ENCODE measurements at regions not wholly inside any gene's neighbourhood (a gene's known extent, or its start where the extent isn't known, plus 50 kb on each side); places are given as distances from the start of the nearest gene placed in this dataset.

GRCh38 chr18:45237343-45238098, 377.8 kb upstream of the SLC14A2 start:
- H3K4me1 ChIP-seq: no peaks in the 10 kb centered on the region
- no peak for DNase-seq
- H3K4me3 ChIP-seq: no peak overlapping the region
- 72 to 90% methylated on average over 7 of the region's 7 CpGs for WGBS, 2 donors
- H3K36me3 ChIP-seq (ENCODE audit: low read depth, missing control alignments): no peaks in the 10 kb centered on the region
- TF ChIP-seq, protein P1, sequence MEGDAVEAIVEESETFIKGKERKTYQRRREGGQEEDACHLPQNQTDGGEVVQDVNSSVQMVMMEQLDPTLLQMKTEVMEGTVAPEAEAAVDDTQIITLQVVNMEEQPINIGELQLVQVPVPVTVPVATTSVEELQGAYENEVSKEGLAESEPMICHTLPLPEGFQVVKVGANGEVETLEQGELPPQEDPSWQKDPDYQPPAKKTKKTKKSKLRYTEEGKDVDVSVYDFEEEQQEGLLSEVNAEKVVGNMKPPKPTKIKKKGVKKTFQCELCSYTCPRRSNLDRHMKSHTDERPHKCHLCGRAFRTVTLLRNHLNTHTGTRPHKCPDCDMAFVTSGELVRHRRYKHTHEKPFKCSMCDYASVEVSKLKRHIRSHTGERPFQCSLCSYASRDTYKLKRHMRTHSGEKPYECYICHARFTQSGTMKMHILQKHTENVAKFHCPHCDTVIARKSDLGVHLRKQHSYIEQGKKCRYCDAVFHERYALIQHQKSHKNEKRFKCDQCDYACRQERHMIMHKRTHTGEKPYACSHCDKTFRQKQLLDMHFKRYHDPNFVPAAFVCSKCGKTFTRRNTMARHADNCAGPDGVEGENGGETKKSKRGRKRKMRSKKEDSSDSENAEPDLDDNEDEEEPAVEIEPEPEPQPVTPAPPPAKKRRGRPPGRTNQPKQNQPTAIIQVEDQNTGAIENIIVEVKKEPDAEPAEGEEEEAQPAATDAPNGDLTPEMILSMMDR (IDR thresholded peaks at IDR 0.05): no peak
- no peak for TF ChIP-seq POLR2A (IDR thresholded peaks at IDR 0.05)
- H3K27ac ChIP-seq: no peak overlapping the region
- H3K27me3 ChIP-seq: no peaks in the 10 kb centered on the region
- intact Hi-C loops (cut with DNase I; ENCODE audit: low total_unique reads): no loop called here
- H3K9me3 ChIP-seq: no peaks in the 10 kb centered on the region

- H3K27me3 ChIP-seq: no peaks in the 10 kb centered on the region
- no peak overlapping the region for H3K27ac ChIP-seq
- TF ChIP-seq, protein P1 (IDR thresholded peaks at IDR 0.05): no peak
- TF ChIP-seq POLR2A (IDR thresholded peaks at IDR 0.05): no peak
- WGBS, 2 donors: 85 to 94% methylated on average over 3 of the region's 3 CpGs
- no peak overlapping the region for H3K4me3 ChIP-seq
- no peak for DNase-seq
- H3K36me3 ChIP-seq (ENCODE audit: low read depth, missing control alignments): no peaks in the 10 kb centered on the region
- no peaks in the 10 kb centered on the region for H3K4me1 ChIP-seq
- intact Hi-C loops (cut with DNase I; ENCODE audit: low total_unique reads): no loop called here
- H3K9me3 ChIP-seq: no peaks in the 10 kb centered on the region
Observed at GRCh38 chr18:45241271-45241670, 374.0 kb upstream of the SLC14A2 start.

DNA sequence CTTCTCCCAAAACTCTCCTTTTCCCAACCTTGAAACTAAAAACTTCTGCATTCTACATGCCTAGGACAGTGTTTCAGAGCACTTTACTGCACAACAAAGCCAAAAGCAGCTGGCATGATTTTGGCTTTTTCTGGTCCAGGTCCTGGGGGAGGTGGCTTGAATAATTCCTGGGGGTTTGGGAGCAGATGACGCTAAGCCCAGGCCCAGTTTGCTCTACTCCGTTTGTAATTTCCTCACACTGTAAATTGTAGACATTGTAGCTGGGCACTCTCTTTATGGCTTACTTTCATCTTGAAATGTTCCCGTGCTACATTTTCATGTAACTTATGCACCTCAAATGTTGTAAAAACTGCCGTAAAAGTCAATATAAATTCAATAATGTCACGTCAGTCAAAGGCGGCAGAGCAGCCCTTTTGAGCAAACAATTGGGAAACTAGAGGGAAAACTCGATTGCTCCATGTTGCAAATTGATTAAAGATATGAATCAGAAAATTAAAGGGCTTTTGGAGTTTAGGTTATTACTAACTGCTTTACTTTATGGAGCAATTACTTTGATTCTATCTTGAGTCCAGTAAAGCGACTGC, 373.2 kb upstream of the SLC14A2 start:
- DNase-seq: no peak
- TF ChIP-seq POLR2A (IDR thresholded peaks at IDR 0.05): no peak
- TF ChIP-seq, protein P1 (IDR thresholded peaks at IDR 0.05): no peak
- Histone ChIP-seq H3K4me1 (no peaks in the 10 kb centered on the region), H3K27me3 (no peaks in the 10 kb centered on the region), H3K4me3 (no peak overlapping the region), H3K36me3 (ENCODE audit: low read depth, missing control alignments) (no peaks in the 10 kb centered on the region), H3K27ac (no peak overlapping the region), H3K9me3 (no peaks in the 10 kb centered on the region)
- intact Hi-C loops (cut with DNase I; ENCODE audit: low total_unique reads): no loop called here
- 93% methylated on average over 8 of the region's 8 CpGs for WGBS, 2 donors

DNA sequence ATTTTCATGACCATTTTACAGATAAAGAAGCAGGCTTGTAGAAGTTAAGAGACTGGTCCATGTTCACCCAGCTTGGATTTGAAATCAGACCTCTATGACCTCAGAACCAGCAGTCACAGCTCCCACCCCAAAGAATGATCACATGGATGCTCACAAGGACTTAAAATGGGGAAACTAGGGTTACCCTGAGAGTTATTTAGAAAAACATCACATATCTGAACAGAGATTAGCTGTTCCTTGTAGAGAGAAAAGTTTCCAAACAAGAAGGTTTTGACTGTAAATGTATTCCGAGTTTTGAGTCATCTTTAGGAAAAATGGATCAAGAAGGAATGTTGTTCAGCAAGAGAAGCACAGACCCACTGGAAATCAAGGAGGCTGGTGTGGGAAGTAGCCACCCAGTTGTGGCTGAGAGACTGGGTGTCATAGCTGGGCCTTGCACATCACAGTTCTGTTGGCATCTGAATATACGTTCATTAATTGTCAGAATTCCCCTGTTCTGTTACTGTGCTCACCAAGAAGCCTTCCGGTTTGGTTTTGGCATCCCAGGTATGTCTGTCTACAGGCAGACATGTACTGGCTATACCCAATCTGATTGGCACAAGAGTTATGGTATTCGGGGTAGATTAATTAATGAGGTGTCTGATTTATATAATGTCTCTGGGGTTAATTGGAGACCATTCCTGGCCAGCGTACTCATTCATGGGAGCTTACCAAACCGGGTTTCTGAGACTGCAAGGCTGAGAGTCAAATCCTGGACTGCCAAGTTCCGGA, 371.8 kb upstream of the SLC14A2 start:
- peaks cover 3% of the 10 kb centered on the region for H3K4me1 ChIP-seq
- no peak overlapping the region for H3K4me3 ChIP-seq
- no peak for TF ChIP-seq POLR2A (IDR thresholded peaks at IDR 0.05)
- TF ChIP-seq, protein P1 (IDR thresholded peaks at IDR 0.05): no peak
- no peaks in the 10 kb centered on the region for H3K9me3 ChIP-seq
- no peaks in the 10 kb centered on the region for H3K27me3 ChIP-seq
- intact Hi-C loops (cut with DNase I; ENCODE audit: low total_unique reads): no loop called here
- no peaks in the 10 kb centered on the region for H3K36me3 ChIP-seq (ENCODE audit: low read depth, missing control alignments)
- WGBS, 2 donors: 69 to 84% methylated on average over 7 of the region's 7 CpGs
- DNase-seq: no peak
- H3K27ac ChIP-seq: no peak overlapping the region
